SK-MEL-5 (cell line): ENCODE measurements at regions not wholly inside any gene's neighbourhood (a gene's known extent, or its start where the extent isn't known, plus 50 kb on each side); places are given as distances from the start of the nearest gene placed in this dataset.
"Not testable (repeated sequence)": the region's sequence is repeated elsewhere in the genome, so short reads cannot be mapped to it uniquely, and the experiment has no call there.

Source experiments
- DNase-seq: peaks from one replicate; pipeline ENCODE4 v3.0.0-alpha.2; 2016; ENCODE audit warnings: low read depth, low spot score
- in situ Hi-C: cut with HindIII; loops from 2 replicates; pipeline ENCODE4 v1.10.0; 2016; ENCODE audit warnings: low sequenced_read_pairs, high pct_unique_total_duplicates, low pct_unique_long_range_greater_than_20kb

DNA sequence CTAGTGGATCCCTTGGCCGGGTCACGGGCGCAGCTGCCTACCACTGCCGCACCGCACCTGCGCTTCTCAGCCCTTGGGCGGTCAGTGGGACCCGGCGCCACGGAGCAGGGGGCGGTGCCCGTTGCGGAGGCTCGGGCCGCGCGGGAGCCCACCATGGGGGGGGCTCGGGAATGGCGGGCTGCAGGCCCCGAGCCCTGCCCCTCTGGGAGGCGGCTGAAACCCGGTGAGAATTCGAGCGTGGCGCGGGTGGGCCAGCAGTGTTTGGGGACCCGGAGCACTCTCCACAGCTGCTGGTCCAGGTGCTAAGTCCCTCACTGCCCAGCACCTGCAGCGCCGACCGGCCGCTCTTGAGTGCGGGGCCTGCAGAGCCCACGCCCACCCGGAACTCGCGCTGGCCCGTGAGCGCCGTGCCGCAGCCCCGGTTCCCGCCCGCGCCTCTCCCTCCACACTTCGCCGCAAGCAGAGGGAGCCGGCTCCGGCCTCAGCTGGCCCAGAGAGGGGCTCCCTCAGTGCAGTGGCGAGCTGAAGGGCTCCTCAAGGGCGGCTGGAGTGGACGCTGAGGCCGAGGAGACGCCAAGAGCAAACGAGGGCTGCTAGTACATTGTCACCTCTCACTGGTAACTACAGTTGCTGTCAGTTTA, 120.5 kb upstream of the TMEM170B start:
- in situ Hi-C loops = no loop called here
- no peak for DNase-seq

DNA sequence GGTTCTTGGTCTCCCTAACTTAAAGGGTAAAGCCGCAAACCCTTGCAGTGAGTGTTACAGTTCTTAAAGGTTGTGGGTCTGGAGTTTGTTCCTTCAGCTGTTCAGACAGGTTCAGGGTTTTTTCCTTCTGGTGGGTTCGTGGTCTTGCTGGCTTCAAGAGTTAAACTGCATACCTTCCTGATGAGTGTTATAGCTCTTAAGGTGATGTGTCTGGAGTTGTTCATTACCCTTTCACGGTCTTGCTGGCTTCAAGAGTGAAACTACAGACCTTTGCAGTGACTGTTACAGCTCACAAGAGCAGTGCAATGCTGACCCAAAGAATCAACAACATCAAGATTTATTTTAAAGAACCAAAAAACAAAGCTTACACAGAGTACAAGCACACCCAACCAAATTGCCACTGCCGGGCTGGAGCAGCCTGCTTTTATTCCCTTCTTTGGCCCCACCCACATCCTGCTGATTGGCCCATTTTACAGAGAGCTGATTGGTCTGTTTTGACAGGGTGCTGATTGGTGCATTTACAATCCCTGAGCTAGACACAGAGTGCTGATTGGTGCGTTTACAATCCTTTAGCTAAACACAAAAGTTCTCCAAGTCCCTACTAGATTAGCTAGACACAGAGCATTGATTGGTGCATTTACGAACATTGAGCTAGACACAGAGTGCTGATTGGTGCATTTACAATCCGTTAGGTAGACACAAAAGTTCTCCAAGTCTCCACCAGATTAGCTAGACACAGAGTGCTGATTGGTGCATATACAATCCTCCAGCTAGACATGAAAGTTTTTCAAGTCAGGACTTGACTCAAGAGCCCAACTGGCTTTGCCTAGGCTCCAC, 121.2 kb upstream of the TMEM170B start:
- DNase-seq, in situ Hi-C loops: not testable (repeated sequence)

DNA sequence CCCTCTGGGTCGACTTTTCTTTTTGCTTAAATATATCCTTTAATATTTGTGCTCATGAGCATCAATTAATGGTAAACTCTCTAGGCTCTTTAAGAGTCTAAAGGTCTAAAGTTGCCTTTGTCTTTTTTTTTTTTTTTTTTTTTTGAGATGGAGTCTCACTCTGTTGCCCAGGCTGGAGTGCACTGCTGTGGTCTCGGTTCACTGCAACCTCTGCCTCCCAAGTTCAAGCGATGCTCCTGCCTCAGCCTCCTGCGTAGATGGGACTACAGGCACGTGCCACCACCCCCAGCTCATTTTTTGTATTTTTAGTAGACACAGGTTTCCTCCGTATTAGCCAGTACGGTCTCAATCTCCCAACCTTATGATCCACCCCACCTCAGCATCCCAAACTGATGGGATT, 122.0 kb upstream of the TMEM170B start:
- DNase-seq = no peak
- in situ Hi-C loops = no loop called here

DNA sequence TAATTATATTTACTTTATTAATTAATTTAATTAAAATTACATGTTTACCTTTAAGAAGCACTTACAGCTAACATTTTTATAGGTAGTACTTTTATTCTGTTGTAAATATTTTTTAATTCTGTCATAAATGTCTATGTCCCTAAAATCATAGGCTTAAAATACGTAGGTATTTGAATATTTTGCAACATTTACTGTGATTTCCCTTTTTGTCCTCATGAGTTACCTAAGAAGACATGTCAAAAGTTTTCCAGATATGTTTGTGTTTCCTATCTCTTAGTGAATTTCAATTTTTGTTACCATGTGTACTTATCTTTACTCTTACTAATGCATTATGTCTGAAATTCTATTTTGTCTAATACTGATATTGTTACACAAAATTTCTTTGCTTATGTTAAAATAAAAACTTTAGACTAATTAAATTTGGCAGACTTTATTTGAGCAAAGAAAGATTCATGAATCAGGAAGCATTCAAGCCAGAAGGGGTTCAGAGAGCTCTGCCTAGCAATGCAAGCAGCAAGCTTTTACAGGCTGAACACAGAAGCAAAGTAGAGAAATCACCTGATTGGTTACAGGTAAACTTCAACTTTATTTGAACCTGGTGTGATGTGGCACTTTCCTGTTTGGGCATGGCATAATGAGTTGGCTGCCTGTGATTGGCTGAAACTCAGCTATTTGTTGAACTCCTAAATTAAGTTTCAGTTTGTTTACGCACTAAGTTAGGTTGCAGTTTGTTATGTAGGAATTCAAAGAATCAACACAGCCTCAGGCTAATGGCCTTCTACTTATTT, 123.2 kb upstream of the TMEM170B start:
- DNase-seq = no peak
- in situ Hi-C loops = no loop called here

- in situ Hi-C loops = no loop called here
- no peak for DNase-seq
Observed at GRCh38 chr6:11413728-11414127, 123.8 kb upstream of the TMEM170B start.

- in situ Hi-C loops = no loop called here
- peak; percentile 46 for DNase-seq
Observed at GRCh38 chr6:11413117-11413687, 124.3 kb upstream of the TMEM170B start.

GRCh38 chr6:11412616-11413015, 124.9 kb upstream of the TMEM170B start:
- no peak for DNase-seq
- in situ Hi-C loops = no loop called here

- no peak for DNase-seq
- in situ Hi-C loops = no loop called here
Observed at GRCh38 chr6:11412011-11412424, 125.5 kb upstream of the TMEM170B start.

GRCh38 chr6:11411593-11411992, 126.0 kb upstream of the TMEM170B start:
- no peak for DNase-seq
- in situ Hi-C loops = no loop called here

GRCh38 chr6:11410539-11411307, 126.8 kb upstream of the TMEM170B start:
- no peak for DNase-seq
- in situ Hi-C loops = no loop called here

GRCh38 chr6:11409371-11409770, 128.2 kb upstream of the TMEM170B start:
- no peak for DNase-seq
- in situ Hi-C loops = no loop called here

- DNase-seq = no peak
- in situ Hi-C loops = no loop called here
Observed at GRCh38 chr6:11407414-11407813, 130.1 kb upstream of the TMEM170B start.

DNA sequence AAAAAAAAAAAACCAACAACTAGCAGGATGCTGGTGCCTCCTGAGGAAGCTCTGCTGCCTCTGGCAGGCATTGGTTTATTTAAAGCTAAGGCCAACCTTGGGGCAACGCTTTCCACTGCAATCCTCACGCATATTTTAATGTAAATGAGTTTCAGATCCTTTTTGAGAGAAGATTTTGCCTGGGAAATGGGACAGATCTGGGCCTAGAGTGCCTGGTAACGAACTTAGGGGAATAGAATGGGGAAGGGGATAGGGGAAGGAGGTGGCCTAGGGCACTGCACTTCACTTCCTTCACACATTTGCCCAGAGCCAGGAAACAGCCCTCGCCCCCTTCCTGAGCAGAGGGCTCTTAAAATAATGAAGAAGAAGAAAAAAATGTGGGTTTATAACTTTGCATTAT, 132.7 kb upstream of the TMEM170B start:
- in situ Hi-C loops = no loop called here
- no peak for DNase-seq

GRCh38 chr6:11404081-11404480, 133.5 kb upstream of the TMEM170B start:
- no peak for DNase-seq
- in situ Hi-C loops = no loop called here

DNA sequence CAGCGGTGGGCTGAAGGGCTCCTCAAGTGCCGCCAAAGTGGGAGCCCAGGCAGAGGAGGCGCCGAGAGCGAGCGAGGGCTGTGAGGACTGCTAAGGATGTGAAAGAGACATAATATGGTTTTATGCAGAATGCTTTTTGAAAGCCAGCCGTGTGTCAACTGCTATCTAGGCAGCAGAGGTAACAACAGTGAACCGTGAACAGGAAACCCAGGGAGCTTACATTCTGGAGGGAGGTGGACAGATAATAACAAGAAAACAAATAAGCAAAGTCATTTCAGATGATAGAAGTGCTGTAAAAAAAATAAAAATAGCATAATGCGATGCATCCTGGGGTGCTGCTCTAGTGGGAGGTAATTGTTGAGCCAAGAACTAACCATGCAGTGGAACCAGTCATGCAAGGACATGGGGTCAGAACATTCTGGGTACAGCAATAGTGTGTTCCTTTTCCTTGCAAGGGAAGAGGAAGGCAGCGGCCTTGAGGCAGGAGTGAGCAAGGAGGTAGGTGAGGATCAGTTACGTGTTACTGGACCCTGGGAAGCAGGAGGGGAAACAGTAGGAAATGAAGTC, 134.4 kb upstream of the TMEM170B start:
- DNase-seq = no peak
- in situ Hi-C loops = no loop called here

DNA sequence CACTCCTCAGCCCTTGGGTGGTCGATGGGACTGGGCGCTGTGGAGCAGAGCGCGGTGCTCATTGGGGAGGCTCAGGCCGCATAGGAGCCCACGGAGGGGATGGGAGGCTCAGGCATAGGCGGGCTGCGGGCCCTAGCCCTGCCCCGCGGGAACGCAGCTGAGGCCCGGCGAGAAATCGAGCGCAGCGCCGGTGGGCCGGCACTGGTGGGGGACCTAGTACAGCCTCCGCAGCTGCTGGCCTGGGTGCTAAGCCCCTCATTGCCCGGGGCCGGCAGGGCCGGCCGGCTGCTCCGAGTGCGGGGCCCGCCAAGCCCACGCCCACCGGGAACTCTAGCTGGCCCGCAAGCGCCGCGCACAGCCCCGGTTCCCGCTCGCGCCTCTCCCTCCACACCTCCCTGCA, 135.0 kb upstream of the TMEM170B start:
- DNase-seq, in situ Hi-C loops: not testable (repeated sequence)

- in situ Hi-C loops, DNase-seq: not testable (repeated sequence)
Observed at GRCh38 chr6:11401954-11402353, 135.6 kb upstream of the TMEM170B start.
